Fibroblast of skin of abdomen (primary cell): ENCODE measurements at regions not wholly inside any gene's neighbourhood (a gene's known extent, or its start where the extent isn't known, plus 50 kb on each side); places are given as distances from the start of the nearest gene placed in this dataset.
A peak's percentile ranks its signal among the peaks of the same experiment; 100 is the strongest.

Source experiments
- DNase-seq: peaks from one replicate; pipeline ENCODE4 v3.0.0-alpha.2; 2013

DNA sequence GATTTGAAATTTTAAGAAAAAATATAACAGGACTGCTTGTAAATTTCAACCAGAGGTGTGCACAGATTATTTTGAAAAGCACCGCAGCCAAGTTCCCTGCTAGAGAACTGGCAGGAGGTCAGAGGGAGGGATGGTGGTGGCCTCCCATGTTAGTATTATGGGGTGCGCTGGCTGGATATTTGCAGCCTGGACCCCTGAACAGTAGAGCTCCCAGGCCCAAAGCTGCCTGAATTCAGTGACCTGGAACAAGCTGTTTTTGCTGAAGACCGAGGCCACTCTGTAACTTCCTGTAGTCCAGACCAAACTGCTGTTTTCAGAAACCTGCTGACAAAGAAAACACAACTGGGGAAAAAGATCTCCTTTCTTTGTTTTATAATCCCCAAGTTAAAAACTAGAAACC is 314.3 kb downstream of the TNS1 start:
- DNase-seq = no peak

- DNase-seq = no peak
Measured at GRCh38 chr2:217687771-217688170, 315.0 kb downstream of the TNS1 start.

GRCh38 chr2:217685255-217685605 is 317.6 kb downstream of the TNS1 start:
- peak; percentile 91 for DNase-seq

GRCh38 chr2:217684431-217685254 is 318.2 kb downstream of the TNS1 start:
- no peak for DNase-seq

DNA sequence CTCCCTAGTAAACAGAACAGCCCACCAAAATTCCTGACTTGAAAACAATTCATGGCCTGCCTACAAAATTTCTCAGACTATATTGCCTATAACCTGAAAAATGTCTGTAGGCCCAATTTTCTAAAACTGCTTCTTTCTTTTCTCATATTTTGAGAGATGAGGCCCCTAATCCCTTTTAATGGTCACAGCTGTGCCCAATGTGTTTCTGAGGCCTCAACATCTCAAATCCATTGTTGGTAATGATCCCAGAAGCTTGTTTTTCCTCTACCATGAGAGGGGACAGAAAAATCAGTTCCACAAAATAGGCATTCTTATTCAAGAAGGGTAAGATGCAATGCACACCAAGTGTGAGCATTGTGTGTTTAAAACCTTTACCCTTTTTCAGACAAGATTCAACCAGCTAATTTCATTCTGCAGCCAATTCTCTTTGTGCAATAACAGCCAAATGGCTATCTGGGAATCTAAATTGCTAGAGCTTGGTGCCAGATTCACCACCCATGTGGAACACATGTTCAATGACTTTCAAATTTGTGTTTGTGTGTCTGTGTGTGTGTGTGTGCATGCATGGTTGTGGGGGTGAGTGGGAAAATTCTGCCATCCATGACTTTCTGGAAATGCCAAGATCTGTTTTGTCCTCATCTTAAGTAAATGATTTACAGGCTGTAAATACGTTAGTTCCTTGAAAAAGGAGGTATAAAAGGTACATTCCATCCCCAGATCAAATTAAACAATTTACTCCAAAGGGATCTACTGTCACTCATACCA is 319.5 kb downstream of the TNS1 start:
- DNase-seq = no peak

- no peak for DNase-seq
Measured at GRCh38 chr2:217681791-217682190, 321.0 kb downstream of the TNS1 start.

- DNase-seq = no peak
Measured at GRCh38 chr2:217680381-217680780, 322.4 kb downstream of the TNS1 start.

- DNase-seq = no peak
Measured at GRCh38 chr2:217673627-217674026, 329.2 kb downstream of the TNS1 start.

DNA sequence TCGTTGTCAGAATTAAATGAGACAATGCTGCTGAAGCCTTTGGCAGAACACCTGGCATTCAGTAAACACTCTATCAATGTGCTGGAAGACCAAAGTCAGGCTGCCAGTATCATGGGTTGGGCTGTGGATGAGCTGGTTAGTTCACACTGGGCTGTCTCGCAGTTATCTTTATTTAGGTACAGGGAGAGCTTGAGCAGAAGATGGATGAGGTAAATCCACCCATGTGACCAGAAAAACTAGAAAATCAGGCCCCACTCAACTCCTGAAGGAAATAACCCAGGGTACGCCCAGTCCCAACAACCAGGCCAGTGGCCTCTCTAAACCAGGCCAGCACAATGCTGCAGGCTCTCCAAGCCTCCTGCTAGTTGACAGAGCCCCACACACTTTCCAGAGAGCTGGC is 330.3 kb downstream of the TNS1 start:
- no peak for DNase-seq

GRCh38 chr2:217671871-217672270 is 330.9 kb downstream of the TNS1 start:
- no peak for DNase-seq

GRCh38 chr2:217671075-217671474 is 331.7 kb downstream of the TNS1 start:
- DNase-seq = no peak

- no peak for DNase-seq
Measured at GRCh38 chr2:217669831-217670230, 333.0 kb downstream of the TNS1 start.

DNA sequence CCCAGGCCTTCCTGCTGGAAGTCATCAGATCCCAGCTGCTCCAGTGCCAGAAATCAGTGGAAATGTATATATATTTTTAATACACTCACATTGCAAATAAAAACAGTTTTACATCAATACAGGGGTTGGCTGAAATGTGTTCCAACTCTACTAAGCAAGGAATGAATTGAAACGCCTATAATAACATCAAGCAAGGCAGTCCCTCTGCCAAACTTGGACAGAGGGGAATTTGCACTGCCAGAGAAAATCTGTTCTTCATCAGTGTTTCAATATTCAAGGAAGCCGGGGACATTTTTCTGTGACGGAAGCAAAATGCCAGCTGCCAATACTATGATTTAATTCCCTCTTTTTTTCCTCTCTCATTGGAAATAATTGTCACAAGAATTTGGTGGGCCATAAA is 335.3 kb downstream of the TNS1 start:
- peak; percentile 61 for DNase-seq

- DNase-seq = no peak
Measured at GRCh38 chr2:217667035-217667434, 335.8 kb downstream of the TNS1 start.

DNA sequence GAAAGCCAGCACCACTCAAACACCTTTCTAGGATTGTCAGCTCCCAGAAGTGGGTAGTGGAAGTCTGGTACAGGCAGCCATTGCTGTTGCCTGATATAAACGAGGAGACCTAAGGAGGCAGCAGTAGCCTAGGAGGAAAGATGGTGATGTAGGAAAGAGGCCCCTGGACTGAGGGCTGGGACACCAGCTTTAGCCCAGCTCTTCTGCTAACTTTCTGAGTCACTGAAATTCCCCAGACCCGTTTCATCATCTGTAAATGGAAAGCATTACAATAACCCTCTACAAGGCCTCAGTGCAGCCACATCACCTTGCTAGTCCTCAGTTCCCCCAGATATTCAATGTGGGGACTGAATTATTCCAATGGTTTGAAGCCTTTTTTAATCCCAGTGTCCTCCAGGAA is 336.5 kb downstream of the TNS1 start:
- peak; percentile 73 for DNase-seq

DNA sequence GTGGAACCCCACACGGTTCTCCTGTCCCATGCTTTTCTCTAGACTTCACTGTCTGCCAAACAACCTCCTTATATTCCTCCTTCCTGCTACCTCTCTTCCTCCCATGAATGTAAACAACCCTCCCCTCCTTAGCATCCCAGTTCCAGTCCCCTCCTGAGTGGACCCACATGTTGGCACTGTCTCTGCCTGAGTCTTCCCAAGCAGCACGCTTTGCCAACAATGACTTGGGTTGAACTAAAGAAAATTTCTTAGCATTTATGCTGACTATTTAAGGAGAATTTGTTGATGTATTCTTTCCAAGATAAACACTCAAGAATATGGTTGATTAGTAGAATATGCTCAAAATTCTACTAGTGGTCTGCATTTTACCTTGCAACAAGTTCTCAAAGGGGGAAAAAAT is 338.0 kb downstream of the TNS1 start:
- DNase-seq = no peak

DNA sequence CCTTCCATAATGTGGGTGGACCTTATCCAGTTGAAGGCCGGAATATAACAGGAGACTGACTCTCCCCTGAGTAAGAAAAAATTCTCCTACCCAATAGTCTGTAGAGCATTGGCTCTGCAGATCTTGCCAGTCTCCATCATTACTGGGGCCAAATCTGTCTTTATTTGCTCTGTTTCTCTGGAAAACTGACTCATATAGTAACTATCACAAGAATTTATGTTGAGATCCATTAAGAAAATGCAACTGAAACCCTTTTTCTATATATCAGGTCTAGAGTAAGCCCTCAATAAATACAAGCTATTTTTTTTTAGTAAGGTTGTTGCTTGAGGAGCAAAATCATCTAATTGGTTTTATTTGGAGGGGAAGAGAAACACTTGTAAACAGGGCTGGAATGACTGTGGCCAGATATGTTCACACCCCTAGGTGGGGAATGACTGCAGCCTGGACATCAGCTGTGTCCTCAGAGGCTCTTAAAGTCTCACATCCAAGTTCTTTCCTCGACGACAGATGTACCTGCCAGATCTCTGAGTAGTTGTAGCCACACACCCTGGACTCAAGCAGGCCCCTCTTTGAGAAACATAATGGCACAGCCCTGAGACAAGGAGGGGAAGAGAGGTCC is 339.7 kb downstream of the TNS1 start:
- peak; percentile 67 for DNase-seq

DNA sequence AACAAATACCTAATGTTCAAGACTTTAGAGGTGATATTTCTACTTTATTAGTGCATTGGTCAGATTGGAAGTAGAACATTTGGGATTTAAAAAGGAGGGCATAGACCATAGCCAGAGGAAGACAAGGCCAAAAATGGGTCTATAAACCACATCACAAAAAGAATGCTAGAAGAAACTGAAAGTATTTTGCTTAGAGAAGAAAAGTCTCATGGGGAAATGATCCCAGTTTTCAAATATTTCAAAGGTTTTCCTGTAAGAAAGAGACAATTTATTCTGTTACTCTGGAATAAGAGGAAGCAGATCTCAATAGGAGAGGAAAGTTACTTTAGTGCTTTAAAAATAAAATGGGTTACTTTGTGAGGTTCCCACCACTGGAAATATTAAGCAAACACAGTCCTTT is 341.4 kb downstream of the TNS1 start:
- DNase-seq = no peak

DNA sequence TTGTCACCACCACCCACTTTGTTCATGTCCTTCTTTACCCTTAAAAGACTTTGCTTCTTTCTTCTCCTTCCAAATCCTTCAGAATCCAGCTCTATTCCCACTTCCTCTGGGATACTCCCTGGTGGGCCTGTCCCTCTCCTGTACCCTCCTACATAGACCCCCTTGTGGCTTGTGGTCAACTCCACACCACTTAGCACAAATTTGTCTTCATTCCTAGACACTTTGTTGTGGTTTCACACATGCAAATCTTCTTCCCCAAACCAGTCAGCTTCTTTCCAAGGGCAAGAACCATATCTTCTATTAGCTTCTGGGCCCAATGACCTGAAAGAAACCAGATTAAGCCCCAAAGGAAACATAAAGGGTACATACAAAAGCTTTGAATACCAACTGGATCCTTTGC is 342.4 kb downstream of the TNS1 start:
- DNase-seq = no peak

- no peak for DNase-seq
Measured at GRCh38 chr2:217658806-217659205, 344.0 kb downstream of the TNS1 start.

GRCh38 chr2:217657252-217657651 is 345.5 kb downstream of the TNS1 start:
- no peak for DNase-seq

DNA sequence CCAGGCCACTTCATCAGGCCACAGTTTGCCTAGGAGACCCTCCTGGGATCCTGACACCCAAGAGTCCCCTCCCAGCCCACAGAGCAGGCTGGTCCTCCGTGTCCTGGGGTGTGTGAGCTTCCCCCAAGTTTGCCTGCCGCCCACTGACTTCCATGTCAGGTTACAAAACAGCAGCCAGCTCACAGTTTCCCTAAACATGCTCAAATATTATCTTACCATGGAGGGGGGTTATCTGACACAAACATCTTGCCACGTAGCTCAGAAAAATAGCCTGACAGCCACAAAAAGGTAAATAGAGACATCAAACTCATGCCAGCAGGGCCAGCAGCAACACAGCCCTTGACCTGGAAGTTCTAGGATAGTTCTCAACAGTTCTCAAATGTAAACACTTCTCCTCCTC is 346.5 kb downstream of the TNS1 start:
- DNase-seq = no peak

- DNase-seq = no peak
Measured at GRCh38 chr2:217655651-217656050, 347.1 kb downstream of the TNS1 start.

- no peak for DNase-seq
Measured at GRCh38 chr2:217654168-217654567, 348.6 kb downstream of the TNS1 start.
